CD4-positive, alpha-beta T cell treated with Interleukin-17A for 1 hour (primary cell): ENCODE measurements at regions not wholly inside any gene's neighbourhood (a gene's known extent, or its start where the extent isn't known, plus 50 kb on each side); places are given as distances from the start of the nearest gene placed in this dataset.

ENCODE experiments used
- DNase-seq: peaks from one replicate; pipeline ENCODE4 v3.0.0-alpha.2; 2020

GRCh38 chr13:22018076-22018835 lies 347.4 kb downstream of the FGF9 start:
- DNase-seq, result no peak

- DNase-seq, result no peak
Observed at GRCh38 chr13:22018836-22019210, 347.9 kb downstream of the FGF9 start.

GRCh38 chr13:22024381-22024994 lies 353.6 kb downstream of the FGF9 start:
- no peak for DNase-seq

GRCh38 chr13:22027566-22027965 lies 356.7 kb downstream of the FGF9 start:
- DNase-seq, result no peak

- no peak for DNase-seq
Observed at GRCh38 chr13:22028831-22029230, 358.0 kb downstream of the FGF9 start.

GRCh38 chr13:22030321-22030720 lies 359.4 kb downstream of the FGF9 start:
- DNase-seq, result no peak

GRCh38 chr13:22031702-22032286 lies 360.9 kb downstream of the FGF9 start:
- no peak for DNase-seq

GRCh38 chr13:22032905-22033304 lies 362.0 kb downstream of the FGF9 start:
- no peak for DNase-seq

- DNase-seq, result no peak
Observed at GRCh38 chr13:22039961-22040360, 369.1 kb downstream of the FGF9 start.

- no peak for DNase-seq
Observed at GRCh38 chr13:22040810-22041364, 370.0 kb downstream of the FGF9 start.

- no peak for DNase-seq
Observed at GRCh38 chr13:22041741-22042140, 370.9 kb downstream of the FGF9 start.

- no peak for DNase-seq
Observed at GRCh38 chr13:22047082-22047784, 376.4 kb downstream of the FGF9 start.

- no peak for DNase-seq
Observed at GRCh38 chr13:22047785-22048104, 376.9 kb downstream of the FGF9 start.

- DNase-seq, result no peak
Observed at GRCh38 chr13:22049384-22049783, 378.5 kb downstream of the FGF9 start.

- DNase-seq, result peak; percentile 14
Observed at GRCh38 chr13:22050951-22051563, 380.2 kb downstream of the FGF9 start.

GRCh38 chr13:22053053-22053452 lies 382.2 kb downstream of the FGF9 start:
- no peak for DNase-seq

GRCh38 chr13:22055259-22055658 lies 384.4 kb downstream of the FGF9 start:
- no peak for DNase-seq

- no peak for DNase-seq
Observed at GRCh38 chr13:22060187-22060586, 389.3 kb downstream of the FGF9 start.

GRCh38 chr13:22061371-22061805 lies 390.5 kb downstream of the FGF9 start:
- peak; percentile 58 for DNase-seq

- peak; percentile 83 for DNase-seq
Observed at GRCh38 chr13:22061806-22062391, 391.0 kb downstream of the FGF9 start.

GRCh38 chr13:22062478-22063205 lies 391.8 kb downstream of the FGF9 start:
- DNase-seq, result peak; percentile 29
